Breast epithelium (tissue), 3 donors: ENCODE measurements at regions not wholly inside any gene's neighbourhood (a gene's known extent, or its start where the extent isn't known, plus 50 kb on each side); places are given as distances from the start of the nearest gene placed in this dataset.

Experiments used
- POLR2A ChIP-seq: fragments of 450-650 bp; IDR thresholded peaks from one replicate; pipeline ENCODE4 v1.6.1; 2016; ENCODE audit warnings: antibody characterized with exemption, mild to moderate bottlenecking, moderate library complexity
- POLR2AphosphoS5 ChIP-seq, 3 donors: sonication (generic); formaldehyde crosslinking; IDR thresholded peaks; one replicate each; pipeline ENCODE4 v1.6.1; 2017; ENCODE audit warnings: antibody characterized with exemption in 3 of 3
- TF ChIP-seq, protein P1 (sequence below), 3 donors: fragments of 450-650 bp; IDR thresholded peaks; one replicate each; pipeline ENCODE4 v1.5.1; 2016 to 2017; ENCODE audit warnings: antibody characterized with exemption in 3 of 3, mild to moderate bottlenecking in 3 of 3, moderate library complexity in 3 of 3

DNA sequence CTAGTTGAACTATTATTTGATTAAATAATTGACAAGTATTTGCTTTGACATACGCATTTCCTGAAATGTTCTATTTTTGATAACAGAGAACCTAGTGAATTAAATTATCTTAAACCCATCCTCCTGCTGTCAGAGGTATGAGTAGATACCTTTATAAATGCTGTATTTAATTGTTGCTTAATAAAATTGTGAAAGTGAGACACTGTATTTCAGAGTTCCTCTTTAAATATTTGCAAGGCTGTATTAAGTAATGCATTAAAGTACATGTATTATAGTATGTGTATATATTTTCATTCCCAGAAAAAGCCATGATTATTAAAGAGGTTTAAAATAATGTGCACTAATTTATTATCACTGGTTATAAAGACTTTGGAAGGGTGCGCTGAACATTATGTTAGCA is 483.8 kb downstream of the TFAP2B start:
- TF ChIP-seq, protein P1, sequence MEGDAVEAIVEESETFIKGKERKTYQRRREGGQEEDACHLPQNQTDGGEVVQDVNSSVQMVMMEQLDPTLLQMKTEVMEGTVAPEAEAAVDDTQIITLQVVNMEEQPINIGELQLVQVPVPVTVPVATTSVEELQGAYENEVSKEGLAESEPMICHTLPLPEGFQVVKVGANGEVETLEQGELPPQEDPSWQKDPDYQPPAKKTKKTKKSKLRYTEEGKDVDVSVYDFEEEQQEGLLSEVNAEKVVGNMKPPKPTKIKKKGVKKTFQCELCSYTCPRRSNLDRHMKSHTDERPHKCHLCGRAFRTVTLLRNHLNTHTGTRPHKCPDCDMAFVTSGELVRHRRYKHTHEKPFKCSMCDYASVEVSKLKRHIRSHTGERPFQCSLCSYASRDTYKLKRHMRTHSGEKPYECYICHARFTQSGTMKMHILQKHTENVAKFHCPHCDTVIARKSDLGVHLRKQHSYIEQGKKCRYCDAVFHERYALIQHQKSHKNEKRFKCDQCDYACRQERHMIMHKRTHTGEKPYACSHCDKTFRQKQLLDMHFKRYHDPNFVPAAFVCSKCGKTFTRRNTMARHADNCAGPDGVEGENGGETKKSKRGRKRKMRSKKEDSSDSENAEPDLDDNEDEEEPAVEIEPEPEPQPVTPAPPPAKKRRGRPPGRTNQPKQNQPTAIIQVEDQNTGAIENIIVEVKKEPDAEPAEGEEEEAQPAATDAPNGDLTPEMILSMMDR (IDR thresholded peaks at IDR 0.05), result no peak
- TF ChIP-seq POLR2A (no peak), POLR2AphosphoS5 (IDR thresholded peaks at IDR 0.05) (no peak)
